COLO668 (cell line): ENCODE measurements at regions not wholly inside any gene's neighbourhood (a gene's known extent, or its start where the extent isn't known, plus 50 kb on each side); places are given as distances from the start of the nearest gene placed in this dataset.
"Not testable (repeated sequence)": the region's sequence is repeated elsewhere in the genome, so short reads cannot be mapped to it uniquely, and the experiment has no call there.

Experiments used
- DNase-seq: peaks from one replicate; lab custom pipeline; 2025; ENCODE audit not compliant: unreplicated experiment; lab: John Stamatoyannopoulos, UW

- no peak for DNase-seq
Measured at GRCh38 chr18:73045037-73045436, 177.2 kb upstream of the NETO1 start.

- no peak for DNase-seq
Measured at GRCh38 chr18:73043611-73044010, 175.8 kb upstream of the NETO1 start.

GRCh38 chr18:73043211-73043610, 175.4 kb upstream of the NETO1 start:
- peak; percentile 76 for DNase-seq

GRCh38 chr18:73040247-73040646, 172.5 kb upstream of the NETO1 start:
- DNase-seq, result no peak

GRCh38 chr18:73038336-73038735, 170.5 kb upstream of the NETO1 start:
- DNase-seq, result no peak

GRCh38 chr18:73023975-73024374, 156.2 kb upstream of the NETO1 start:
- DNase-seq, result no peak

GRCh38 chr18:73009691-73010090, 141.9 kb upstream of the NETO1 start:
- DNase-seq, result no peak

GRCh38 chr18:73007915-73008308, 140.1 kb upstream of the NETO1 start:
- no peak for DNase-seq

GRCh38 chr18:73007195-73007914, 139.6 kb upstream of the NETO1 start:
- DNase-seq, result no peak

- DNase-seq, result no peak
Measured at GRCh38 chr18:73006331-73006730, 138.5 kb upstream of the NETO1 start.

GRCh38 chr18:73004260-73004659, 136.5 kb upstream of the NETO1 start:
- DNase-seq, result no peak

- no peak for DNase-seq
Measured at GRCh38 chr18:72999971-73000607, 132.3 kb upstream of the NETO1 start.

GRCh38 chr18:72995558-72995957, 127.8 kb upstream of the NETO1 start:
- no peak for DNase-seq

- no peak for DNase-seq
Measured at GRCh38 chr18:72993250-72993649, 125.5 kb upstream of the NETO1 start.

GRCh38 chr18:72991379-72991778, 123.6 kb upstream of the NETO1 start:
- no peak for DNase-seq

GRCh38 chr18:72987570-72987969, 119.8 kb upstream of the NETO1 start:
- DNase-seq, result not testable (repeated sequence)

- no peak for DNase-seq
Measured at GRCh38 chr18:72986103-72986502, 118.3 kb upstream of the NETO1 start.

GRCh38 chr18:72985686-72986085, 117.9 kb upstream of the NETO1 start:
- no peak for DNase-seq

GRCh38 chr18:72984290-72984689, 116.5 kb upstream of the NETO1 start:
- no peak for DNase-seq

- DNase-seq, result no peak
Measured at GRCh38 chr18:72973841-72974240, 106.1 kb upstream of the NETO1 start.

- no peak for DNase-seq
Measured at GRCh38 chr18:72965616-72966015, 97.8 kb upstream of the NETO1 start.

- not testable (repeated sequence) for DNase-seq
Measured at GRCh38 chr18:72958195-72958594, 90.4 kb upstream of the NETO1 start.

- DNase-seq, result no peak
Measured at GRCh38 chr18:72948439-72948838, 80.7 kb upstream of the NETO1 start.
